Hepatocyte (in vitro differentiated cells): ENCODE measurements at regions not wholly inside any gene's neighbourhood (a gene's known extent, or its start where the extent isn't known, plus 50 kb on each side); places are given as distances from the start of the nearest gene placed in this dataset.
"Not testable (repeated sequence)": the region's sequence is repeated elsewhere in the genome, so short reads cannot be mapped to it uniquely, and the experiment has no call there.

ENCODE experiments used
- DNase-seq: peaks from one replicate; pipeline ENCODE4 v3.0.0-alpha.2; 2016; ENCODE audit warnings: low spot score
- H2AFZ ChIP-seq: fragments of 200-600 bp; sonication (generic); 2 replicates; pipeline ENCODE4 v1.6.0; 2016; ENCODE audit warnings: antibody characterized with exemption, mild to moderate bottlenecking
- H3K27ac ChIP-seq: fragments of 200-600 bp; sonication (generic); 2 replicates; pipeline ENCODE4 v1.5.1; 2016; ENCODE audit warnings: mild to moderate bottlenecking
- H3K27me3 ChIP-seq: fragments of 200-600 bp; sonication (generic); 2 replicates; pipeline ENCODE4 v1.6.1; 2016
- H3K36me3 ChIP-seq: fragments of 200-600 bp; sonication (generic); replicated peaks from 2 replicates; pipeline ENCODE4 v1.5.1; 2016; ENCODE audit warnings: low read depth; ENCODE audit not compliant: insufficient read depth
- H3K4me1 ChIP-seq: fragments of 200-600 bp; sonication (generic); 2 replicates; pipeline ENCODE4 v1.5.1; 2016; ENCODE audit warnings: mild to moderate bottlenecking, moderate library complexity; ENCODE audit not compliant: insufficient read depth
- H3K4me2 ChIP-seq: fragments of 200-600 bp; sonication (generic); 2 replicates; pipeline ENCODE4 v1.6.0; 2016
- H3K4me3 ChIP-seq: fragments of 200-600 bp; sonication (generic); 2 replicates; pipeline ENCODE4 v1.5.1; 2016; ENCODE audit warnings: mild to moderate bottlenecking
- H3K79me2 ChIP-seq: fragments of 200-600 bp; sonication (generic); 2 replicates; pipeline ENCODE4 v1.6.0; 2017; ENCODE audit warnings: mild to moderate bottlenecking
- H3K9me2 ChIP-seq: fragments of 200-600 bp; sonication (generic); replicated peaks from 2 replicates; pipeline ENCODE4 v1.6.0; 2017; ENCODE audit warnings: mild to moderate bottlenecking; ENCODE audit not compliant: insufficient read depth
- H3K9me3 ChIP-seq: fragments of 200-600 bp; sonication (generic); 2 replicates; pipeline ENCODE4 v1.5.1; 2016; ENCODE audit warnings: low read depth, mild to moderate bottlenecking
- H4K20me1 ChIP-seq: fragments of 200-600 bp; sonication (generic); 2 replicates; pipeline ENCODE4 v1.6.0; 2016; ENCODE audit warnings: mild to moderate bottlenecking; ENCODE audit not compliant: insufficient read depth, poor library complexity, severe bottlenecking
- EZH2 ChIP-seq: fragments of 200-600 bp; sonication (generic); IDR thresholded peaks from 2 replicates; pipeline ENCODE4 v1.6.1; 2016; ENCODE audit warnings: antibody characterized with exemption, mild to moderate bottlenecking, borderline replicate concordance
- EZH2phosphoT487 ChIP-seq: fragments of 200-600 bp; sonication (generic); IDR thresholded peaks from one replicate; pipeline ENCODE4 v1.6.1; 2018; ENCODE audit warnings: antibody characterized with exemption, mild to moderate bottlenecking, low read depth, moderate library complexity; ENCODE audit not compliant: unreplicated experiment, severe bottlenecking
- WGBS: methylation state at CpG from one replicate; pipeline ENCODE4 v1.1.6; 2016; ENCODE audit warnings: low lambda C conversion rate; ENCODE audit errors: missing lambda C conversion rate; 5-methylcytosine and 5-hydroxymethylcytosine counted together
- TF ChIP-seq, protein P1 (sequence below): fragments of 200-600 bp; sonication (generic); IDR thresholded peaks from 2 replicates; pipeline ENCODE4 v1.5.1; 2016; ENCODE audit warnings: antibody characterized with exemption, mild to moderate bottlenecking; ENCODE audit not compliant: poor library complexity

DNA sequence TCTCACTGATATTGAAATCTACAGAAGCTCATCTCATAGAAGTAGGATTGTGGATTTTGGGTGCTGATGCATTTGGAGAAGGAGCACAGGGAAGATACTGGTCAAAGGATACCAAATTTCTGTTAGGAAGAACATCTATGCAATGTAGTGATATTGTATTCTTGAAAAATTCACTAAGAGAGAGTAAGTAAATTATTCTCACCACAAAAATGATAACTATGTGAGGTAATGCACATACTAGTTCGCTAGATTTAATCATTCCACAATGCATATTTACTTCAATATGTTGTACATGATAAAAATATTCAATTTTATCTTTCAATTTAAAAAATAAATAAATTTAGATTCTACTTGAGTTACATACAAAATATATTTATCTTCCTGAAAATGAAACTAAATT lies 2040.5 kb upstream of the C9orf72 start:
- TF ChIP-seq EZH2 (no peak), EZH2phosphoT487 (no peak)
- TF ChIP-seq, protein P1, sequence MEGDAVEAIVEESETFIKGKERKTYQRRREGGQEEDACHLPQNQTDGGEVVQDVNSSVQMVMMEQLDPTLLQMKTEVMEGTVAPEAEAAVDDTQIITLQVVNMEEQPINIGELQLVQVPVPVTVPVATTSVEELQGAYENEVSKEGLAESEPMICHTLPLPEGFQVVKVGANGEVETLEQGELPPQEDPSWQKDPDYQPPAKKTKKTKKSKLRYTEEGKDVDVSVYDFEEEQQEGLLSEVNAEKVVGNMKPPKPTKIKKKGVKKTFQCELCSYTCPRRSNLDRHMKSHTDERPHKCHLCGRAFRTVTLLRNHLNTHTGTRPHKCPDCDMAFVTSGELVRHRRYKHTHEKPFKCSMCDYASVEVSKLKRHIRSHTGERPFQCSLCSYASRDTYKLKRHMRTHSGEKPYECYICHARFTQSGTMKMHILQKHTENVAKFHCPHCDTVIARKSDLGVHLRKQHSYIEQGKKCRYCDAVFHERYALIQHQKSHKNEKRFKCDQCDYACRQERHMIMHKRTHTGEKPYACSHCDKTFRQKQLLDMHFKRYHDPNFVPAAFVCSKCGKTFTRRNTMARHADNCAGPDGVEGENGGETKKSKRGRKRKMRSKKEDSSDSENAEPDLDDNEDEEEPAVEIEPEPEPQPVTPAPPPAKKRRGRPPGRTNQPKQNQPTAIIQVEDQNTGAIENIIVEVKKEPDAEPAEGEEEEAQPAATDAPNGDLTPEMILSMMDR = no peak
- 79% methylated on average over 1 of the region's 1 CpG for WGBS
- H3K27ac ChIP-seq = no peak overlapping the region

DNA sequence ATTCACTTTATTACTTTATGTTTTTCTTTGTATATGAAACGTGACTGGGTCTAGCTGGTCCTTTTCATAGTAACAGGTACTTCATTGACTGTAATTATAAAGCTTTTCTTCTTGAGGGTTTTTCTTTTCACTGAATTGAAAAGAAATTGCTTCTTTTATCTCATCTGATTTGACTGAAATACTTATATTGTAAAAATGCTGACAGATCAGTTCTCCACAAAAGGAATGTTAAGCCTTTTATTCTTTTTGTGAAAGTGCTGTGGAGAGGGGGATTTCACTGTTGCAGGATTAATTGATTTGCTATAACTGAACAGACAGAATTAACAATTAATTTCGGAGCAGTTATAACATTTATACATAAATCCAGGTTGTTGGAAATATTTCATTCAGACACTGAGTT lies 2043.6 kb upstream of the C9orf72 start:
- no peak for DNase-seq
- no peaks in the 10 kb centered on the region for H3K9me2 ChIP-seq
- no peak overlapping the region for H3K27ac ChIP-seq
- no peaks in the 10 kb centered on the region for H4K20me1 ChIP-seq
- no peaks in the 10 kb centered on the region for H3K79me2 ChIP-seq
- H3K4me1 ChIP-seq = no peaks in the 10 kb centered on the region
- no peaks in the 10 kb centered on the region for H3K36me3 ChIP-seq
- no peak overlapping the region for H3K4me2 ChIP-seq
- no peak overlapping the region for H3K4me3 ChIP-seq
- no peak overlapping the region for H2AFZ ChIP-seq
- TF ChIP-seq EZH2 (no peak), EZH2phosphoT487 (no peak)
- TF ChIP-seq, protein P1 = no peak
- 80% methylated on average over 2 of the region's 2 CpGs for WGBS
- H3K27me3 ChIP-seq = no peaks in the 10 kb centered on the region
- no peaks in the 10 kb centered on the region for H3K9me3 ChIP-seq

More for the DNA sequence above, 2040.5 kb upstream of the C9orf72 start:
- Histone ChIP-seq H2AFZ (no peak overlapping the region), H3K27me3 (no peaks in the 10 kb centered on the region), H3K9me2 (no peaks in the 10 kb centered on the region), H3K4me3 (no peak overlapping the region), H3K4me2 (no peak overlapping the region), H4K20me1 (no peaks in the 10 kb centered on the region), H3K79me2 (no peaks in the 10 kb centered on the region), H3K36me3 (no peaks in the 10 kb centered on the region), H3K4me1 (no peaks in the 10 kb centered on the region), H3K9me3 (no peaks in the 10 kb centered on the region)
- DNase-seq = no peak

DNA sequence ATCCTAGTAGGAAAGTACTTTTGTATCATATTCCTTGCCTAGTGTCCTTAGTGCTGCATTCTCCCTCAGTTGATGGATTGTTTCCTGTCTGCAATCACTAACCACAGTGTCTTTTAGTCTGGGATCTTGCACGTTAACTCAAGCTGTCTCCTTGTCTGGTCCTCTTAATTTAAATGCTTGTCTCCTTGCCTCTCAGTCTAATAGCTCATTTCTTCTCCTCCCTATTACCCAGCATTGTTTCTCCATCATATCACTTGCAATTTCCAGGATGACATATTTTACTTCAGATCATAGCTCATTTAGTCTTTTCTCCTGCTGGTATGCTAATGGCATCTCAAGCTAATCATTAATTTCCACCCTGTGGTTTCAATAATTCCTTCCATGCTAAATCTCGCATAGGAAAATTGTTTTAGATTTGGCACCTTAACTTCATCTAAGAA lies 2052.0 kb upstream of the C9orf72 start:
- H3K27me3 ChIP-seq = no peaks in the 10 kb centered on the region
- H2AFZ ChIP-seq = no peak overlapping the region
- no peaks in the 10 kb centered on the region for H3K79me2 ChIP-seq
- 56% methylated on average over 2 of the region's 2 CpGs for WGBS
- no peaks in the 10 kb centered on the region for H4K20me1 ChIP-seq
- H3K4me2 ChIP-seq = no peak overlapping the region
- TF ChIP-seq EZH2 = no peak
- no peaks in the 10 kb centered on the region for H3K9me2 ChIP-seq
- H3K27ac ChIP-seq = no peak overlapping the region
- H3K4me1 ChIP-seq = no peaks in the 10 kb centered on the region
- no peaks in the 10 kb centered on the region for H3K9me3 ChIP-seq
- DNase-seq = no peak
- no peaks in the 10 kb centered on the region for H3K36me3 ChIP-seq
- H3K4me3 ChIP-seq = no peak overlapping the region

DNA sequence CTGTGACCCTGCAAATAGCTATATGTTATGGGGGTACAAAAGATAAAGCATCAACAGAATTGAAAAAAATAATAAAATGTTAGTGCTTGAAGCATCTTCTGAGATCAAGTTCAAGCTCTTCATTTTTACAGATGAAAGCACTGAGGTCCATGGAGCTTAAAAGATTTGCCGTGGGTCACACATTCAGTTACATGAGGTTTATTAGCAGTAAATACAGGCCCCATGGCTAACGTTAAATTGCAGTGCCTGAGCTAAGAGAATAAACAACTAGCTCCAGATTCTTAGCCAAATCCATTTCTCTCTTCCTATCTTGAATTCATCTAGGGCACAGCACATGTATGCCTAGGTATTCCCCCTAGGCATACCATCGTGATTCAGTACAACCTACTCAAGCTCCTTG lies 2052.7 kb upstream of the C9orf72 start:
- Histone ChIP-seq H2AFZ (no peak overlapping the region), H3K9me3 (no peaks in the 10 kb centered on the region), H3K27ac (no peak overlapping the region), H3K79me2 (no peaks in the 10 kb centered on the region), H3K9me2 (no peaks in the 10 kb centered on the region), H3K4me3 (no peak overlapping the region), H3K27me3 (no peaks in the 10 kb centered on the region), H3K36me3 (no peaks in the 10 kb centered on the region), H4K20me1 (no peaks in the 10 kb centered on the region), H3K4me1 (no peaks in the 10 kb centered on the region), H3K4me2 (no peak overlapping the region)
- 73% methylated on average over 3 of the region's 3 CpGs for WGBS
- DNase-seq = no peak
- TF ChIP-seq EZH2 = no peak
- TF ChIP-seq, protein P1 = no peak
- TF ChIP-seq EZH2phosphoT487 = no peak

DNA sequence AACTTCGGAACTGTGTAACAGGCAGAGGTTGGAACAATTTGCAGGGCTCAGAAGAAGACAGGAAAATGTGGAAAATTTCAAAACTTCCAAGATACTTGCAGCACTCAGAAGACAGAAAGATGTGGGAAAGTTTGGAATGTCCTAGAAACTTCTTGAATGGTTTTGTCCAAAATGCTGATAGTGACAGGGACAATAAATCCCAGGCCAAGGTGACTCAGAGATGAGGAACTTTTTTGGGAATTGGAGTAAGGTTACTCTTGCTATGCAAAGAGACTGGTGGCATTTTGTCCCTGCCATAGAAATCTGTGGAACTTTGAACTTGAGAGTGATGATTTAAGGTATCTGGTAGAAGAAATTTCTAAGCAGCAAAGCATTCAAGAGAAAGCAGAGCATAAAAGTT lies 2055.6 kb upstream of the C9orf72 start:
- H3K4me1 ChIP-seq, H3K4me3 ChIP-seq, DNase-seq, H3K27ac ChIP-seq, H3K79me2 ChIP-seq, H3K36me3 ChIP-seq, H3K9me3 ChIP-seq, H3K27me3 ChIP-seq, H3K4me2 ChIP-seq, H2AFZ ChIP-seq, H4K20me1 ChIP-seq, H3K9me2 ChIP-seq: not testable (repeated sequence)
- 78% methylated on average over 1 of the region's 1 CpG for WGBS
